ENCODE measurements at regions not wholly inside any gene's neighbourhood (a gene's known extent, or its start where the extent isn't known, plus 50 kb on each side); places are given as distances from the start of the nearest gene placed in this dataset.

- H3K79me1 ChIP-seq (ENCODE audit: insufficient read depth, low read depth, low read length, poor library complexity, severe bottlenecking) = no peaks in the 10 kb centered on the region
- H3K27me3 ChIP-seq (ENCODE audit: insufficient read depth, low read length) = no peaks in the 10 kb centered on the region
- no peak overlapping the region for H3K4me2 ChIP-seq (ENCODE audit: insufficient read depth, insufficient read length, low read length)
- no peak overlapping the region for H4K8ac ChIP-seq (replicated peaks; ENCODE audit: insufficient read length, low read depth, low read length)
- DNase-seq = no peak
- no CpG with 5 or more reads among the region's 3 CpGs for WGBS (ENCODE audit: extremely low coverage, insufficient read length, low lambda C conversion rate)
- H3K36me3 Mint-ChIP-seq (ENCODE audit: insufficient read depth in 1 of 3, low read depth in 3 of 3) = no peaks in the 10 kb centered on the region
- H2BK5ac ChIP-seq (ENCODE audit: insufficient read length, low read length) = no peak overlapping the region
- H3K23ac ChIP-seq (ENCODE audit: insufficient read length, low read depth, low read length) = no peak overlapping the region
- no peak overlapping the region for H2BK120ac ChIP-seq (ENCODE audit: low read depth, low read length, poor library complexity, severe bottlenecking)
- H2BK15ac ChIP-seq (ENCODE audit: low read depth, low read length) = no peak overlapping the region
- H3K4me3 Mint-ChIP-seq = no peak overlapping the region
- H4K5ac ChIP-seq (ENCODE audit: insufficient read length, low read depth, low read length) = no peak overlapping the region
- H3K9me3 Mint-ChIP-seq = no peaks in the 10 kb centered on the region
- peaks cover 9% of the 10 kb centered on the region; the same call in 1 of the 2 replicates for H3K4me1 ChIP-seq (ENCODE audit: insufficient read depth, low read length)
- no peaks in the 10 kb centered on the region for H3K79me2 ChIP-seq (ENCODE audit: insufficient read depth, low read length)
- no peak overlapping the region for H3T11ph ChIP-seq (ENCODE audit: low read length)
- H3K9me3 ChIP-seq (ENCODE audit: control insufficient read depth, low read depth, low read length) = no peaks in the 10 kb centered on the region
- H3K27ac ChIP-seq (ENCODE audit: insufficient read length, low read depth, low read length) = no peak overlapping the region
- no peak overlapping the region for H3K9ac ChIP-seq (ENCODE audit: extremely low read depth, insufficient read length, low read length)
- no peak overlapping the region for H3K56ac ChIP-seq (ENCODE audit: insufficient read length, low read depth, low read length)
- peaks cover 22 to 27% of the 10 kb centered on the region in 2 experiments for H3K4me1 Mint-ChIP-seq
- no peak overlapping the region for H2BK20ac ChIP-seq (ENCODE audit: low read depth, low read length, poor library complexity, severe bottlenecking)
- no peak overlapping the region for H3K14ac ChIP-seq (ENCODE audit: insufficient read depth, low read length)
- H3K18ac ChIP-seq (ENCODE audit: insufficient read length, low read depth, low read length) = no peak overlapping the region
- H3K4ac ChIP-seq (ENCODE audit: low read depth, low read length) = no peak overlapping the region
- no peaks in the 10 kb centered on the region for H3K27me3 Mint-ChIP-seq (ENCODE audit: low read depth)
- no peak overlapping the region for H2AFZ ChIP-seq (ENCODE audit: low read length)
- no peaks in the 10 kb centered on the region for H4K20me1 ChIP-seq (ENCODE audit: control insufficient read depth, insufficient read depth, insufficient read length)
- no peak overlapping the region for H2BK12ac ChIP-seq (ENCODE audit: insufficient read length, low read depth, low read length)
- H4K91ac ChIP-seq (ENCODE audit: insufficient read length, low read depth, low read length) = no peak overlapping the region
- no peak overlapping the region for H3K27ac Mint-ChIP-seq
- no peaks in the 10 kb centered on the region for H3K23me2 ChIP-seq (ENCODE audit: insufficient read length, low read depth, low read length, poor library complexity, severe bottlenecking)
- H2AK5ac ChIP-seq (ENCODE audit: insufficient read length, low read length) = no peak overlapping the region
- no peak for TF ChIP-seq CTCF (conservative IDR thresholded peaks at IDR 0.05)
Observed at GRCh38 chr12:126210448-126210847, 1145.2 kb downstream of the AACS start.

All from H9 (cell line).